PC-3 (cell line): ENCODE measurements at regions not wholly inside any gene's neighbourhood (a gene's known extent, or its start where the extent isn't known, plus 50 kb on each side); places are given as distances from the start of the nearest gene placed in this dataset.

Source experiments
- ATAC-seq: fragments of 200-7000 bp; cut with Tn5 transposase; 2 replicates; pipeline ENCODE4 v1.9.1; 2020; ENCODE audit warnings: mild to moderate bottlenecking, moderate library complexity
- BruUV-seq: library from RNA; stranded (reverse); fragments of 400-500 nt; replicated peaks from 2 replicates; lab custom pipeline; 2021; lab: Mats Ljungman, UMichigan
- CTCF ChIA-PET: fragments of 300-600 bp; sonication (Branson Sonifier 250); formaldehyde crosslinking; loops from one replicate; lab custom pipeline; 2022; ENCODE audit warnings: antibody characterized with exemption; lab: Charles Lee
- POLR2A ChIA-PET: fragments of 300-600 bp; sonication (Branson Sonifier 250); formaldehyde crosslinking; loops from one replicate; lab custom pipeline; 2022; ENCODE audit warnings: antibody characterized with exemption; ENCODE audit not compliant: unreplicated experiment; lab: Charles Lee
- DNase-seq: peaks from one replicate; pipeline ENCODE4 v3.0.0-alpha.2; 2015
- H2AFZ ChIP-seq: fragments of 300-600 bp; sonication (generic); 2 replicates; pipeline ENCODE4 v1.6.0; 2016; ENCODE audit warnings: antibody characterized with exemption, low read length
- H3F3A ChIP-seq: fragments of 300-600 bp; sonication (generic); one replicate; pipeline ENCODE4 v1.6.0; 2017; ENCODE audit warnings: antibody characterized with exemption, low read length, control low read depth, mild to moderate bottlenecking; ENCODE audit not compliant: unreplicated experiment
- H3K27ac ChIP-seq: fragments of 300-600 bp; sonication (generic); 2 replicates; pipeline ENCODE4 v1.5.1; 2016; ENCODE audit warnings: mild to moderate bottlenecking, low read length
- H3K27me3 ChIP-seq: fragments of 300-600 bp; sonication (generic); 2 replicates; pipeline ENCODE4 v1.6.1; 2016; ENCODE audit warnings: low read length, mixed read lengths
- H3K36me3 ChIP-seq: fragments of 300-600 bp; sonication (generic); 2 replicates; pipeline ENCODE4 v1.6.1; 2016; ENCODE audit warnings: low read depth, mixed run types, low read length, mixed read lengths
- H3K4me1 ChIP-seq: fragments of 300-600 bp; sonication (generic); 2 replicates; pipeline ENCODE4 v1.5.1; 2016; ENCODE audit warnings: low read length; ENCODE audit not compliant: insufficient read depth
- H3K4me2 ChIP-seq: fragments of 300-600 bp; sonication (generic); 2 replicates; pipeline ENCODE4 v1.6.0; 2016; ENCODE audit warnings: low read length
- H3K4me3 ChIP-seq: fragments of 300-600 bp; sonication (generic); 2 replicates; pipeline ENCODE4 v1.5.1; 2016; ENCODE audit warnings: mild to moderate bottlenecking, low read length, mixed read lengths
- H3K79me2 ChIP-seq: fragments of 300-600 bp; sonication (generic); 2 replicates; pipeline ENCODE4 v1.6.1; 2017; ENCODE audit warnings: low read length, mixed read lengths
- H3K9ac ChIP-seq: fragments of 300-600 bp; sonication (generic); 2 replicates; pipeline ENCODE4 v1.6.0; 2016; ENCODE audit warnings: mild to moderate bottlenecking, low read length
- H3K9me2 ChIP-seq: fragments of 300-600 bp; sonication (generic); replicated peaks from 2 replicates; pipeline ENCODE4 v1.6.1; 2016; ENCODE audit warnings: mixed run types, low read length, mixed read lengths
- H3K9me3 ChIP-seq: fragments of 300-600 bp; sonication (generic); 2 replicates; pipeline ENCODE4 v1.6.1; 2016; ENCODE audit warnings: low read length, mixed read lengths
- H4K20me1 ChIP-seq: fragments of 300-600 bp; sonication (generic); 2 replicates; pipeline ENCODE4 v1.6.1; 2016; ENCODE audit warnings: low read length, mixed read lengths
- CTCF ChIP-seq: fragments of 300-600 bp; sonication (generic); conservative IDR thresholded peaks from 2 replicates; pipeline ENCODE4 v1.5.1; 2017; ENCODE audit warnings: antibody characterized with exemption, low read depth, mild to moderate bottlenecking, low read length
- EZH2 ChIP-seq: fragments of 300-600 bp; sonication (generic); IDR thresholded peaks from one replicate; pipeline ENCODE4 v1.6.1; 2017; ENCODE audit warnings: antibody characterized with exemption, mild to moderate bottlenecking, low read length; ENCODE audit not compliant: unreplicated experiment
- EZH2phosphoT487 ChIP-seq: fragments of 300-600 bp; sonication (generic); IDR thresholded peaks from 2 replicates; pipeline ENCODE4 v1.6.1; 2018; ENCODE audit warnings: mild to moderate bottlenecking, antibody characterized with exemption, low read length, borderline replicate concordance
- intact Hi-C: fragments of 100-400 bp; cut with micrococcal nuclease; formaldehyde crosslinking; loops from 2 replicates; pipeline ENCODE4 v1.9.0; 2023

DNA sequence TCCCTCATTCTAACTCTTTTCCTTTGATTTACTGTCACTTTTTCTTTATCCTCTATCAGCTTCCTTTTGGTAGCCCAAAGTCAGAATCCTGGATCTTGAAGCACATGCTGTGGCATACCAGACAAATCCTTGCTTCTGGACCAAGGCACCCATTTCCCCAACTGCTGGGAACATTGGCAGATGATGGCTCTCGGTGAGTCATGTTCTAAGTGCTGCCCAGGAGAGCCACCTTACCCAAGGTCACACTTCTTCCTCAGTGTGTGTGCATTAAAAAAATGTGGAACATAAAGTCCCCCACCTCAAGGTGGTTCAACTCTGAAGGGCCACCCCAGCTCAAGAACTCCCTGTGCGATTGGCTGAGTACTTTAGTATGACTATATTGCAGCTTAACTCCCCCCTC is 141.4 kb upstream of the PUM3 start:
- ChIA-PET POLR2A (no interaction called here), CTCF (interaction anchor here (0.7 kb wide), 1 partner anchor 14 kb away, joined by 5 read pairs; no protein-coding TSS in a partner anchor)
- Histone ChIP-seq H3K9me2 (no peaks in the 10 kb centered on the region), H4K20me1 (no peaks in the 10 kb centered on the region), H3K9me3 (no peaks in the 10 kb centered on the region), H3F3A (no peaks in the 10 kb centered on the region), H3K4me1 (no peaks in the 10 kb centered on the region), H3K4me2 (no peak overlapping the region), H3K9ac (no peak overlapping the region), H3K36me3 (no peaks in the 10 kb centered on the region), H3K27ac (no peak overlapping the region), H2AFZ (no peak overlapping the region), H3K4me3 (no peak overlapping the region), H3K27me3 (peaks cover 25% of the 10 kb centered on the region), H3K79me2 (no peaks in the 10 kb centered on the region)
- intact Hi-C loops: no loop called here
- DNase-seq: no peak
- no TSS peak for BruUV-seq
- TF ChIP-seq CTCF: no peak
- TF ChIP-seq EZH2: no peak
- no peak for TF ChIP-seq EZH2phosphoT487
- no peak for ATAC-seq

DNA sequence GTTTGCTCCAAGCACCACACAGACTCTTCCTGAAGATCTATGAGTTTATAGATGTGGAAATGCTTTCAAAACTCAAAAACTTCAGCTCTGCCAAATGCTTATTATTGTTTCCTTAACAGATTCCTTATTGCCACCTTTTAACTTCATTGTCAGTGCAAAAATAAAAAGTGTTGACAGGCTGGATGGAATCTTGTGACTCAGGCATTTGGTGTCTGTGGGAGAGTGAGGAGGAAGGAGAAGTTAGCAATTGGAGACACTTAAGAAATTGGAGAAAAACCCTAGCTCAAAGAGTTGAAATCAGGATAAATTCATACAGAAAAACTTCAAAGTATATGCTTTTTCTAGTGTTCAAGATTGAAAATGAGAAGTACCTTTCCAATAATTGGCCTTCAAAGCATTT is 140.6 kb upstream of the PUM3 start:
- ChIA-PET POLR2A (no interaction called here), CTCF (no interaction called here)
- Histone ChIP-seq H3K27ac (no peak overlapping the region), H3K9me3 (no peaks in the 10 kb centered on the region), H3F3A (no peaks in the 10 kb centered on the region), H3K27me3 (peaks cover 31% of the 10 kb centered on the region), H3K4me3 (no peak overlapping the region), H4K20me1 (no peaks in the 10 kb centered on the region), H3K9me2 (no peaks in the 10 kb centered on the region), H3K36me3 (no peaks in the 10 kb centered on the region), H3K4me1 (no peaks in the 10 kb centered on the region), H2AFZ (no peak overlapping the region), H3K4me2 (no peak overlapping the region), H3K79me2 (no peaks in the 10 kb centered on the region), H3K9ac (no peak overlapping the region)
- DNase-seq: no peak
- no peak for ATAC-seq
- TF ChIP-seq CTCF (no peak), EZH2 (no peak), EZH2phosphoT487 (no peak)
- intact Hi-C loops: no loop called here
- BruUV-seq: no TSS peak

DNA sequence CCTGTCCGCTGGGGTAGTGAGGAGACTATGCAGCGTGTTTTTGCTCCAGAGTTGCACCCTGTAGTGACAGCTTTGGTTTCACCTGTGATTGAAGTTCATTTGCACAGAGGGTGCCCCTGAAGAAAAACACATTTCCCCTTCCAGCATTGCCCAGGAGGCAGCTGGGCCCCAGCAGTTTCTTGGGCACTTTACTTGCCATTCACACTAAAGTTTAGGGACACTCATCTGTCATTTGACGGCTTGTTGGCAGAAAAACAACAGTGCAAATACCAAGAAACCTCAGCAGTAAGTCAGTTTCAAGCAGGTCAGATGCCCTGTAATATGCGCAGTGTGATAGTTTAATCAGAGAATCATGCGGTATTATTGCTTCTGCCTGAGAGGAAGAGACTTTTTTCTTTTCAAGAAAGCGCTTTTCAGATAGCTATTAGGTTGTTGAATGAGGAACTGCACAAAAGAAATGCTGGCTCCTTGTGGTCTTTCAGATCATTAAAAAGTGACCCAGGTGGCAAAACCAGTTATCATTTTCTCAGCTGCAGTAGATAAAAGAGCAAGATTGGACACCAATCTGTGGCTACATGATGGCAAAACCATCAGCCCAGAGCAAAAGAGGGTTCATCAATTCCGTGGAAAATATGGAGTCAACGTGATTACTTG is 136.2 kb upstream of the PUM3 start:
- no TSS peak for BruUV-seq
- CTCF ChIA-PET: no interaction called here

More for the DNA sequence above, 136.2 kb upstream of the PUM3 start:
- ATAC-seq (no peak), DNase-seq (no peak)
- H3F3A ChIP-seq: no peaks in the 10 kb centered on the region
- no peaks in the 10 kb centered on the region for H4K20me1 ChIP-seq
- TF ChIP-seq EZH2phosphoT487: no peak
- no peak for TF ChIP-seq EZH2
- no peak for TF ChIP-seq CTCF
- H3K9me3 ChIP-seq: no peaks in the 10 kb centered on the region
- no peak overlapping the region for H3K4me2 ChIP-seq
- H3K4me1 ChIP-seq: no peaks in the 10 kb centered on the region
- H3K27ac ChIP-seq: no peak overlapping the region
- no peak overlapping the region for H2AFZ ChIP-seq
- H3K9me2 ChIP-seq: no peaks in the 10 kb centered on the region
- peaks cover 9% of the 10 kb centered on the region for H3K27me3 ChIP-seq
- no peak overlapping the region for H3K4me3 ChIP-seq
- POLR2A ChIA-PET: no interaction called here
- H3K36me3 ChIP-seq: no peaks in the 10 kb centered on the region
- no peak overlapping the region for H3K9ac ChIP-seq
- no peaks in the 10 kb centered on the region for H3K79me2 ChIP-seq
- intact Hi-C loops: no loop called here
